GM12878 (cell line): ENCODE measurements at regions not wholly inside any gene's neighbourhood (a gene's known extent, or its start where the extent isn't known, plus 50 kb on each side); places are given as distances from the start of the nearest gene placed in this dataset.
A peak's percentile ranks its signal among the peaks of the same experiment; 100 is the strongest.

Experiments used
- ATAC-seq: fragments of 200-7000 bp; cut with Tn5 transposase; 3 replicates; pipeline ENCODE4 v1.9.1; 2020; ENCODE audit warnings: mild to moderate bottlenecking, moderate library complexity
- BruUV-seq: library from RNA; stranded (reverse); fragments of 400-500 nt; replicated peaks from 2 replicates; lab custom pipeline; 2021; lab: Mats Ljungman, UMichigan
- CTCF ChIA-PET: fragments of 300-600 bp; sonication (Branson Sonifier 250); formaldehyde crosslinking; extraction: SDS; loops from one replicate; lab custom pipeline; 2021; ENCODE audit warnings: inconsistent platforms; lab: Yijun Ruan, JAX
- POLR2A ChIA-PET: fragments of 350-600 bp; formaldehyde crosslinking; extraction: SDS; loops from one replicate; lab custom pipeline; 2021; ENCODE audit warnings: inconsistent platforms; lab: Charles Lee
- RAD21 ChIA-PET: fragments of 300-600 bp; sonication (Branson Sonifier 250); formaldehyde crosslinking; loops from one replicate; lab custom pipeline; 2023; ENCODE audit warnings: antibody characterized with exemption; ENCODE audit not compliant: unreplicated experiment; lab: Charles Lee
- SMC1A ChIA-PET: fragments of 300-600 bp; sonication (Branson Sonifier 250); formaldehyde crosslinking; loops from one replicate; lab custom pipeline; 2023; ENCODE audit not compliant: unreplicated experiment, uncharacterized antibody; lab: Charles Lee
- DNase-seq: peaks from one replicate; pipeline ENCODE4 v3.0.0-alpha.2; 2011; ENCODE audit warnings: low read depth, low spot score
- FAIRE-seq: peaks from 3 replicates; lab custom pipeline; 2011; peaks lifted over from hg19 to GRCh38; lab: Jason Lieb, UNC
- H2AFZ ChIP-seq: 2 replicates; pipeline ENCODE4 v1.6.0; 2011; ENCODE audit warnings: low read depth, low read length, control low read depth; ENCODE audit not compliant: control insufficient read depth
- H3K27ac ChIP-seq: 2 replicates; pipeline ENCODE4 v1.5.1; 2011; ENCODE audit warnings: control low read depth; ENCODE audit not compliant: control insufficient read depth, insufficient read depth
- H3K27me3 ChIP-seq, 2 experiments: replicated peaks in 1 of 2; 2 replicates each; pipeline versions ENCODE4 v1.6.0 to v1.6.1; 2011; ENCODE audit warnings: low read length in 1 of 2; ENCODE audit not compliant: control insufficient read depth in 2 of 2, insufficient read depth in 2 of 2
- H3K36me3 ChIP-seq, 2 experiments: 2 replicates each; pipeline ENCODE4 v1.5.1; 2011; ENCODE audit warnings: low read length in 1 of 2; ENCODE audit not compliant: control insufficient read depth in 2 of 2, insufficient read depth in 2 of 2
- H3K4me1 ChIP-seq: 2 replicates; pipeline ENCODE4 v1.6.1; 2011; ENCODE audit warnings: mild to moderate bottlenecking, low read length, moderate library complexity, mixed read lengths; ENCODE audit not compliant: control insufficient read depth, insufficient read depth
- H3K4me2 ChIP-seq: 2 replicates; pipeline ENCODE4 v1.6.0; 2011; ENCODE audit warnings: control low read depth; ENCODE audit not compliant: control insufficient read depth, insufficient read depth
- H3K4me3 ChIP-seq: fragments of 200-600 bp; sonication (generic); 2 replicates; pipeline ENCODE4 v1.5.1; 2016
- H3K79me2 ChIP-seq: 2 replicates; pipeline ENCODE4 v1.6.0; 2011; ENCODE audit warnings: low read length; ENCODE audit not compliant: control insufficient read depth, insufficient read depth
- H3K9ac ChIP-seq: 2 replicates; pipeline ENCODE4 v1.8.0; 2011; ENCODE audit warnings: low read length, control low read depth, mixed read lengths; ENCODE audit not compliant: control insufficient read depth, insufficient read depth
- H3K9me3 ChIP-seq: replicated peaks from 3 replicates; pipeline ENCODE4 v1.5.1; 2011; ENCODE audit warnings: mild to moderate bottlenecking, low read length; ENCODE audit not compliant: control insufficient read depth, insufficient read depth
- H4K20me1 ChIP-seq: 2 replicates; pipeline ENCODE4 v1.6.0; 2011; ENCODE audit not compliant: control insufficient read depth, insufficient read depth
- BHLHE40 ChIP-seq, 2 experiments: fragments of 450-650 bp in 1 of 2; IDR thresholded peaks; 2 replicates each; pipeline ENCODE4 v1.6.1; 2011 to 2017; ENCODE audit warnings: low read depth in 2 of 2, borderline replicate concordance in 1 of 2, improper control_type of control experiment in 1 of 2, low read length in 1 of 2, mild to moderate bottlenecking in 1 of 2
- CEBPB ChIP-seq, 2 experiments: fragments of 150-350 bp in 1 of 2; IDR thresholded peaks; 2 replicates each; pipeline ENCODE4 v1.6.1; 2012 to 2014; ENCODE audit warnings: low read depth in 2 of 2, low read length in 2 of 2, borderline replicate concordance in 1 of 2, inconsistent platforms in 1 of 2
- CTCF ChIP-seq, 3 experiments: IDR thresholded peaks in 2 of 3; conservative IDR thresholded peaks in 1 of 3; 2 replicates each; pipeline ENCODE4 v1.5.1; 2011; ENCODE audit warnings: low read depth in 3 of 3, low read length in 3 of 3, mild to moderate bottlenecking in 3 of 3, control low read depth in 2 of 3, moderate library complexity in 2 of 3, inconsistent platforms in 1 of 3, mixed read lengths in 1 of 3; ENCODE audit not compliant: control insufficient read depth in 2 of 3, insufficient read depth in 1 of 3; ENCODE audit errors: extremely low read depth in 1 of 3
- MXI1 ChIP-seq: fragments of 150-350 bp; IDR thresholded peaks from 2 replicates; pipeline ENCODE4 v1.6.1; 2011; ENCODE audit warnings: low read depth, mild to moderate bottlenecking, inconsistent platforms, low read length, improper control_type of control experiment
- RAD21 ChIP-seq: IDR thresholded peaks from 2 replicates; pipeline ENCODE4 v1.6.1; 2011; ENCODE audit warnings: mild to moderate bottlenecking, low read depth, low read length, moderate library complexity; ENCODE audit not compliant: insufficient read depth
- SMC3 ChIP-seq: IDR thresholded peaks from 2 replicates; pipeline ENCODE4 v1.6.1; 2011; ENCODE audit warnings: low read length, improper control_type of control experiment, borderline replicate concordance
- ZZZ3 ChIP-seq: IDR thresholded peaks from 2 replicates; pipeline ENCODE4 v1.6.1; 2011; ENCODE audit warnings: low read depth; ENCODE audit not compliant: control insufficient read depth, insufficient read length
- WGBS: methylation state at CpG from one replicate; pipeline ENCODE4 v1.1.6; 2016; ENCODE audit warnings: low lambda C conversion rate; ENCODE audit not compliant: insufficient replicate concordance, insufficient coverage; ENCODE audit errors: missing lambda C conversion rate; 5-methylcytosine and 5-hydroxymethylcytosine counted together
- in situ Hi-C: fragments of 300-500 bp; cut with MboI; formaldehyde crosslinking; loops from 9 replicates; pipeline ENCODE4 v1.14.3; 2018; ENCODE audit warnings: mixed read lengths
- intact Hi-C: fragments of 100-400 bp; cut with micrococcal nuclease; formaldehyde crosslinking; loops from one replicate; pipeline ENCODE4 v1.14.2; 2022; ENCODE audit not compliant: unreplicated experiment
- TF ChIP-seq, protein P1 (sequence below): IDR thresholded peaks from 2 replicates; pipeline ENCODE4 v1.6.1; 2011; ENCODE audit warnings: low read depth, mild to moderate bottlenecking, low read length, moderate library complexity, borderline replicate concordance; ENCODE audit errors: extremely low read depth

DNA sequence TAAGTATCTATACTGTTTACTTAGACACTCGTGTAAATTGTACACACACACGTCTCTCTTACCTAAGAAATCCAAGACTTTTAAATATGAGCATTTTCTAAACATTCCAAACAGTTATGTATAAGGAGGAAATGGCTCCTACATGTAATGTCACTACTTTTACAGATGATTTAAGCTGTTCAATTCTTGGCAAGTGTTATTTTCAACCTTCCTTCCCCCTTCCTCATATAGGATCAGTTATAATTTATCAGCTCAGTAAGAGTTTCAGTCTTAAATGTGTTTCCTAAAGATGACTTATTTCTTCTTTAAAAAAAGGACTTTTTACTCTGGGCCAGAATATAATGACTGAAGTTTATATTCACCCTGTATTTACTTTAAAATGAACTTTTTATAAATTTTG lies 601.1 kb downstream of the ANKRD50 start (continued):
- TF ChIP-seq CEBPB (IDR thresholded peaks at IDR 0.05; ENCODE audit: borderline replicate concordance in 1 of 2, low read depth in 2 of 2, low read length in 2 of 2) (no peak), BHLHE40 (IDR thresholded peaks at IDR 0.05; ENCODE audit: borderline replicate concordance in 1 of 2, low read depth in 2 of 2, low read length in 1 of 2) (no peak), ZZZ3 (no peak)

DNA sequence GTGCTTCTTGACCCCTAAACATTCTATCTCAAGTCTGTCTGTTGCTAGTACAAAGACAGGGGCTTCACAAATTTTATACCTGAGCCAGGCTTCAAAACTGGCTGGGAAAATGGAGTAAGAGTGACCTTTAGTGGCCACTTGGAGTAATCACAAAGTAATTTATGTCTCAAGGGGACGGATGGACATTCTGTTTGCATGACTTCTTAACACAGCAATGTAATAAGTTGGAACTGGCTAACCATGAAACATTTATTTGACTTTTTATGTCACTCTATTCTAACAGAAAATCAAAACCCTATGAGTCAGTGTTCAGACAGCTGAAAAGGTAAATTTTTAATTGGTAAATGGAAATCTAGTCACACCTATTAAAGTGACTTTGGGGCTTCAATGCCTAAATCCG lies 600.6 kb downstream of the ANKRD50 start:
- peak; percentile 74 for TF ChIP-seq RAD21
- no peak for TF ChIP-seq MXI1
- TF ChIP-seq CTCF (IDR thresholded peaks at IDR 0.05 in 2 of 3, conservative IDR thresholded peaks at IDR 0.05 in 1 of 3; ENCODE audit: control insufficient read depth in 2 of 3, extremely low read depth in 1 of 3, insufficient read depth in 1 of 3, low read depth in 3 of 3, low read length in 3 of 3): peak; percentile 18 to 60 (median 32); a peak in 4 of 6 replicates
- peak; percentile 60; the same call in 1 of the 2 replicates for TF ChIP-seq SMC3
- TF ChIP-seq, protein P1, sequence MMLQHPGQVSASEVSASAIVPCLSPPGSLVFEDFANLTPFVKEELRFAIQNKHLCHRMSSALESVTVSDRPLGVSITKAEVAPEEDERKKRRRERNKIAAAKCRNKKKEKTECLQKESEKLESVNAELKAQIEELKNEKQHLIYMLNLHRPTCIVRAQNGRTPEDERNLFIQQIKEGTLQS: no peak
- CTCF ChIA-PET: interaction anchor here (1.0 kb wide), 2 partner anchors 339 to 340 kb away, joined by 3 to 5 read pairs; no protein-coding TSS in a partner anchor
- RAD21 ChIA-PET: interaction anchor here (1.0 kb wide), 1 partner anchor 336 kb away, joined by 3 read pairs; no protein-coding TSS in a partner anchor
- SMC1A ChIA-PET: no interaction called here
- Histone ChIP-seq H3K4me3 (no peak overlapping the region), H3K4me2 (no peak overlapping the region), H3K79me2 (no peaks in the 10 kb centered on the region), H4K20me1 (no peaks in the 10 kb centered on the region), H3K4me1 (no peaks in the 10 kb centered on the region), H3K36me3 (no peaks in the 10 kb centered on the region), H3K27ac (no peak overlapping the region), H3K9me3 (no peaks in the 10 kb centered on the region), H2AFZ (no peak overlapping the region), H3K27me3 (no peaks in the 10 kb centered on the region), H3K9ac (no peak overlapping the region)
- in situ Hi-C loops: loop anchor here (25.0 kb wide), 1 partner anchor 1000 kb away; no protein-coding TSS in a partner anchor
- DNase-seq: no peak
- intact Hi-C loops: loop anchor here (1.0 to 5.0 kb wide), 2 partner anchors 339 to 1010 kb away; no protein-coding TSS in a partner anchor
- no peak for FAIRE-seq
- BruUV-seq: no TSS peak
- ATAC-seq: peak; percentile 65
- 2% methylated on average over 2 of the region's 2 CpGs for WGBS
- POLR2A ChIA-PET: no interaction called here
